ENCODE measurements at regions not wholly inside any gene's neighbourhood (a gene's known extent, or its start where the extent isn't known, plus 50 kb on each side); places are given as distances from the start of the nearest gene placed in this dataset.

GRCh38 chr2:47271054-47272000 lies 95.0 kb upstream of the CALM2 start:
- peaks cover 0 to 51% (median 19%) of the 10 kb centered on the region in 4 donors for H3K4me1 ChIP-seq
- H3K4me3 ChIP-seq: no peak overlapping the region
- DNase-seq (ENCODE audit: low spot score in 2 of 2): no peak
- H3K9me3 ChIP-seq: no peaks in the 10 kb centered on the region
- no peaks in the 10 kb centered on the region for H3K36me3 ChIP-seq
- TF ChIP-seq EP300 (IDR thresholded peaks at IDR 0.05) (no peak), POLR2A (IDR thresholded peaks at IDR 0.05) (no peak), CTCF (IDR thresholded peaks at IDR 0.05) (no peak)
- 84 to 85% methylated on average over 9 of the region's 9 CpGs for WGBS, 2 donors
- H3K27ac ChIP-seq: peak overlapping the region in 3 of 4 donors; percentile 79 to 93 (median 89)
- H3K27me3 ChIP-seq: no peaks in the 10 kb centered on the region

- Histone ChIP-seq H3K27ac (peak overlapping the region in 3 of 4 donors; percentile 30 to 65 (median 61)), H3K4me3 (no peak overlapping the region), H3K36me3 (no peaks in the 10 kb centered on the region), H3K4me1 (peaks cover 0 to 47% (median 19%) of the 10 kb centered on the region in 4 donors), H3K27me3 (no peaks in the 10 kb centered on the region), H3K9me3 (no peaks in the 10 kb centered on the region)
- TF ChIP-seq EP300 (IDR thresholded peaks at IDR 0.05) (no peak), CTCF (IDR thresholded peaks at IDR 0.05) (no peak), POLR2A (IDR thresholded peaks at IDR 0.05) (no peak)
- DNase-seq (ENCODE audit: low spot score in 2 of 2): no peak
- 77 to 79% methylated on average over 5 of the region's 5 CpGs for WGBS, 2 donors
These were observed 94.1 kb upstream of the CALM2 start for GRCh38 chr2:47270421-47270820.

GRCh38 chr2:47269316-47270232 lies 93.3 kb upstream of the CALM2 start:
- H3K4me1 ChIP-seq: peaks cover 0 to 40% (median 18%) of the 10 kb centered on the region in 4 donors
- peak overlapping the region in 3 of 4 donors; percentile 65 to 80 (median 67) for H3K27ac ChIP-seq
- H3K27me3 ChIP-seq: no peaks in the 10 kb centered on the region
- peak in 1 of 2 donors; percentile 36 for DNase-seq (ENCODE audit: low spot score in 2 of 2)
- no peaks in the 10 kb centered on the region for H3K36me3 ChIP-seq
- WGBS, 2 donors: 38 to 40% methylated on average over 5 of the region's 5 CpGs
- no peak overlapping the region for H3K4me3 ChIP-seq
- no peak for TF ChIP-seq POLR2A (IDR thresholded peaks at IDR 0.05)
- no peak for TF ChIP-seq CTCF (IDR thresholded peaks at IDR 0.05)
- TF ChIP-seq EP300 (IDR thresholded peaks at IDR 0.05): no peak
- H3K9me3 ChIP-seq: no peaks in the 10 kb centered on the region

- H3K4me1 ChIP-seq: peaks cover 0 to 26% (median 15%) of the 10 kb centered on the region in 4 donors
- no peak overlapping the region for H3K4me3 ChIP-seq
- no peaks in the 10 kb centered on the region for H3K36me3 ChIP-seq
- H3K27ac ChIP-seq: no peak overlapping the region
- no peak for DNase-seq (ENCODE audit: low spot score in 2 of 2)
- no peaks in the 10 kb centered on the region for H3K27me3 ChIP-seq
- 82 to 95% methylated on average over 5 of the region's 5 CpGs for WGBS, 2 donors
- no peaks in the 10 kb centered on the region for H3K9me3 ChIP-seq
- TF ChIP-seq CTCF (IDR thresholded peaks at IDR 0.05) (no peak), EP300 (IDR thresholded peaks at IDR 0.05) (no peak), POLR2A (IDR thresholded peaks at IDR 0.05) (no peak)
These were observed 91.4 kb upstream of the CALM2 start for GRCh38 chr2:47267711-47268086.
